Endothelial cell of umbilical vein (primary cell): ENCODE measurements at regions not wholly inside any gene's neighbourhood (a gene's known extent, or its start where the extent isn't known, plus 50 kb on each side); places are given as distances from the start of the nearest gene placed in this dataset.

Source experiments
- BruUV-seq: library from RNA; stranded (reverse); fragments of 400-500 nt; replicated peaks from 2 replicates; lab custom pipeline; 2021; lab: Mats Ljungman, UMichigan
- CTCF ChIA-PET: fragments of 300-600, 350-600 bp; sonication (Branson Sonifier 250); formaldehyde crosslinking; loops from one replicate; lab custom pipeline; 2021; ENCODE audit warnings: antibody characterized with exemption, inconsistent platforms; lab: Charles Lee
- POLR2A ChIA-PET: fragments of 300-600, 350-600 bp; sonication (Branson Sonifier 250); formaldehyde crosslinking; loops from one replicate; lab custom pipeline; 2021; ENCODE audit warnings: antibody characterized with exemption, inconsistent platforms; lab: Charles Lee
- DNase-seq: peaks from one replicate; pipeline ENCODE4 v3.0.0-alpha.2; 2011; ENCODE audit warnings: low read depth, low spot score
- FAIRE-seq: peaks from 2 replicates; lab custom pipeline; 2011; peaks lifted over from hg19 to GRCh38; lab: Jason Lieb, UNC
- H2AFZ ChIP-seq: 2 replicates; pipeline ENCODE4 v1.6.0; 2012; ENCODE audit warnings: low read depth, low read length, control low read depth, inconsistent platforms
- H3K27ac ChIP-seq: 2 replicates; pipeline ENCODE4 v1.5.1; 2011; ENCODE audit warnings: low read depth, mild to moderate bottlenecking, control low read depth, low read length, moderate library complexity; ENCODE audit not compliant: insufficient read depth
- H3K27me3 ChIP-seq, 2 experiments: 2 replicates each; pipeline versions ENCODE4 v1.6.0 to v1.6.1; 2011; ENCODE audit warnings: low read length in 2 of 2, mixed read lengths in 1 of 2; ENCODE audit not compliant: control insufficient read depth in 2 of 2, insufficient read depth in 2 of 2
- H3K36me3 ChIP-seq, 2 experiments: 2 replicates in 1 of 2; 3 replicates in 1 of 2; pipeline ENCODE4 v1.5.1; 2011; ENCODE audit warnings: low read length in 2 of 2, mild to moderate bottlenecking in 1 of 2, moderate library complexity in 1 of 2; ENCODE audit not compliant: control insufficient read depth in 2 of 2, insufficient read depth in 2 of 2; ENCODE audit errors: extremely low read depth in 1 of 2
- H3K4me1 ChIP-seq: 3 replicates; pipeline ENCODE4 v1.5.1; 2011; ENCODE audit warnings: mild to moderate bottlenecking, low read length; ENCODE audit not compliant: control insufficient read depth, insufficient read depth; ENCODE audit errors: extremely low read depth
- H3K4me2 ChIP-seq: 2 replicates; pipeline ENCODE4 v1.6.1; 2011; ENCODE audit warnings: low read length, control low read depth, mixed read lengths; ENCODE audit not compliant: insufficient read depth
- H3K4me3 ChIP-seq, 3 experiments: fragments of 200-600 bp in 1 of 3; sonication (generic), shearing (Covaris generic) in 1 of 3; replicated peaks in 1 of 3; 2 replicates each; pipeline ENCODE4 v1.5.1; 2011 to 2016; ENCODE audit warnings: control low read depth in 3 of 3, low read length in 3 of 3, mild to moderate bottlenecking in 2 of 3, inconsistent platforms in 1 of 3, low read depth in 1 of 3, moderate library complexity in 1 of 3; ENCODE audit not compliant: insufficient read depth in 1 of 3
- H3K79me2 ChIP-seq: 2 replicates; pipeline ENCODE4 v1.6.0; 2012; ENCODE audit warnings: low read length, inconsistent platforms; ENCODE audit not compliant: control insufficient read depth, insufficient read depth
- H3K9ac ChIP-seq: replicated peaks from 2 replicates; pipeline ENCODE3; 2011; ENCODE audit warnings: low read length, control low read depth; ENCODE audit not compliant: insufficient read depth; ENCODE audit errors: extremely low read depth
- H3K9me1 ChIP-seq: replicated peaks from 3 replicates; pipeline ENCODE4 v1.6.0; 2011; ENCODE audit warnings: mild to moderate bottlenecking, low read length; ENCODE audit not compliant: control insufficient read depth, insufficient read depth; ENCODE audit errors: extremely low read depth
- H3K9me3 ChIP-seq: replicated peaks from 2 replicates; pipeline ENCODE4 v1.5.1; 2012; ENCODE audit warnings: low read length, inconsistent platforms; ENCODE audit not compliant: control insufficient read depth, insufficient read depth
- H4K20me1 ChIP-seq: replicated peaks from 2 replicates; pipeline ENCODE3; 2011; ENCODE audit warnings: mild to moderate bottlenecking, low read length; ENCODE audit not compliant: control insufficient read depth, insufficient read depth; ENCODE audit errors: extremely low read depth
- CTCF ChIP-seq, 2 donors: IDR thresholded peaks; 1 replicate in 1 of 2; 2 replicates in 1 of 2; pipeline ENCODE4 v1.5.1; 2011; ENCODE audit warnings: low read length in 2 of 2, mild to moderate bottlenecking in 2 of 2, moderate library complexity in 2 of 2, control low read depth in 1 of 2, inconsistent platforms in 1 of 2, low read depth in 1 of 2; ENCODE audit not compliant: insufficient read depth in 1 of 2; ENCODE audit errors: extremely low read depth in 1 of 2
- EZH2 ChIP-seq: IDR thresholded peaks from 2 replicates; pipeline ENCODE4 v1.6.1; 2012; ENCODE audit warnings: borderline replicate concordance, low read depth, mild to moderate bottlenecking, moderate library complexity, low read length, inconsistent platforms; ENCODE audit not compliant: severe bottlenecking
- FOS ChIP-seq: IDR thresholded peaks from 2 replicates; pipeline ENCODE4 v1.6.1; 2011; ENCODE audit warnings: mild to moderate bottlenecking, low read length, moderate library complexity, borderline replicate concordance; ENCODE audit not compliant: insufficient read depth
- GATA2 ChIP-seq: IDR thresholded peaks from 2 replicates; pipeline ENCODE4 v1.7.0; 2011; ENCODE audit warnings: low read depth, mild to moderate bottlenecking, moderate library complexity, mixed read lengths, low read length; ENCODE audit not compliant: insufficient read length, insufficient read depth
- JUN ChIP-seq: IDR thresholded peaks from 2 replicates; pipeline ENCODE4 v1.6.1; 2011; ENCODE audit warnings: borderline replicate concordance, low read depth; ENCODE audit not compliant: insufficient read length, insufficient read depth
- MAX ChIP-seq: IDR thresholded peaks from 2 replicates; pipeline ENCODE4 v1.6.1; 2011; ENCODE audit not compliant: insufficient read depth, insufficient read length
- MYC ChIP-seq: IDR thresholded peaks from one replicate; pipeline ENCODE4 v1.6.1; 2011; ENCODE audit warnings: mild to moderate bottlenecking, low read depth, low read length
- POLR2A ChIP-seq: IDR thresholded peaks from 2 replicates; pipeline ENCODE4 v1.6.1; 2012; ENCODE audit warnings: low read depth, mild to moderate bottlenecking, control low read depth, low read length
- POLR2AphosphoS5 ChIP-seq: IDR thresholded peaks from 2 replicates; pipeline ENCODE4 v1.6.1; 2012; ENCODE audit warnings: low read depth, mild to moderate bottlenecking, control low read depth, low read length, moderate library complexity; ENCODE audit not compliant: insufficient read depth
- dilution Hi-C: fragments of 300-500 bp; cut with MboI; formaldehyde crosslinking; loops from one replicate; pipeline ENCODE4 v1.15.0; 2019; ENCODE audit warnings: low sequenced_read_pairs; ENCODE audit not compliant: extremely low pct_ligation_motif_present
- intact Hi-C: fragments of 100-400 bp; cut with micrococcal nuclease; formaldehyde crosslinking; loops from one replicate; pipeline ENCODE4 v1.10.0; 2022

GRCh38 chr13:79791471-79792042 is 310.6 kb downstream of the NDFIP2 start:
- Histone ChIP-seq H3K79me2 (no peaks in the 10 kb centered on the region), H3K9me1 (no peaks in the 10 kb centered on the region), H3K9ac (no peak overlapping the region), H3K36me3 (no peaks in the 10 kb centered on the region), H3K9me3 (no peaks in the 10 kb centered on the region), H3K27ac (no peak overlapping the region), H2AFZ (no peak overlapping the region), H3K4me1 (no peaks in the 10 kb centered on the region), H3K4me2 (no peak overlapping the region), H3K27me3 (no peaks in the 10 kb centered on the region), H4K20me1 (no peaks in the 10 kb centered on the region), H3K4me3 (no peak overlapping the region)
- FAIRE-seq, result no peak
- TF ChIP-seq EZH2 (no peak), POLR2A (no peak), MAX (no peak), CTCF (IDR thresholded peaks at IDR 0.05; ENCODE audit: extremely low read depth in 1 of 2, insufficient read depth in 1 of 2, low read depth in 1 of 2, low read length in 2 of 2) (no peak), GATA2 (no peak), MYC (no peak), FOS (no peak), POLR2AphosphoS5 (no peak), JUN (no peak)
- dilution Hi-C loops (no loop called here), intact Hi-C loops (no loop called here)
- DNase-seq, result no peak
- CTCF ChIA-PET, result no interaction called here
- POLR2A ChIA-PET, result no interaction called here
- BruUV-seq, result no TSS peak
